GM19035 (cell line): ENCODE measurements at regions not wholly inside any gene's neighbourhood (a gene's known extent, or its start where the extent isn't known, plus 50 kb on each side); places are given as distances from the start of the nearest gene placed in this dataset.
"Not testable (repeated sequence)": the region's sequence is repeated elsewhere in the genome, so short reads cannot be mapped to it uniquely, and the experiment has no call there.

Source experiments
- ATAC-seq: cut with Tn5 transposase; IDR thresholded peaks from one replicate; pipeline ENCODE4 v1.9.1; 2021; ENCODE audit not compliant: unreplicated experiment

DNA sequence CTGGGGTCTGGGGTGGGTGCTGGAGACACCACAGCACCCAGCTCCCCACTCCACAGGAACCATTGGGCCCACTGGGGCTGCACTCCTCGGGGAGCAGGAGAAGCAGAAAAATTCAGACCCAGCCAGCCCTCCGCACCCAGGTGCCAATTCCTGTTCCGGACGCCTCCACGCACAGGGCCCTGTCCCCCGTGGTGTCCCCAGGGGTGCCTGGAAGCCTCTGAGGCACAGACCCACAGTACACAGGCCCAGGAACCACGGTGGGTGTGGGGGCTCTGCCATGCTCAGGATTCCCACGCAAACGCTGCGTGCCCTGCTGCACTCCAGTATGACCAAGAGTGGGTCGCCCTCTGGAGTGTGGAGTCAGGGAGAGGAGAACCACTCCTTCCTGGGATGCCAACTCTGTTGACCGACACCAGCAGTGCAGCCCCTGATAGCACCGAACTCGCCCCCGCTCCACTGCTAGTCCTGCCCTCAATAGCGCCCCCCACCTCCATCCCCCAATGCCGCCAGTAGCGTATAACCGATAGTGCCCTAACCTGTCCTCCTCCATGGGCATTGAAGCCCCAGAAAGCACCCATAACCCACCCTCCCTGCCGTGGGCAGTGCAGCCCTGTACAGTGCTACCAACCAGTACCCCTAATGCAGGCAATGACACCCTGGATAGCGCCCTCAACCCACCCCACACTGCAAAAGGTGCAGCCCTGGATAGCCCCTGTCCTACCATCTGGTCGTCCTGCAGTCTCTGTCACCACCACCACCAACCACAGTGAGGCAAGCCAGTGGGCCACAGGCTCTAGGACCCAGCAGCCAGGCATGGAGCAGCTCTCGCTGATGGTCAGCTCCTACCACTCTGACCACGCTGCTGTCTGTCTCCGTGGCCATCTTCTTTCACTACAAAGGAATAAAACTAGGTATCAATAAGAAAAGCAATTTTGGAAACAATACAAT is 2877.2 kb downstream of the RPIA start:
- not testable (repeated sequence) for ATAC-seq

DNA sequence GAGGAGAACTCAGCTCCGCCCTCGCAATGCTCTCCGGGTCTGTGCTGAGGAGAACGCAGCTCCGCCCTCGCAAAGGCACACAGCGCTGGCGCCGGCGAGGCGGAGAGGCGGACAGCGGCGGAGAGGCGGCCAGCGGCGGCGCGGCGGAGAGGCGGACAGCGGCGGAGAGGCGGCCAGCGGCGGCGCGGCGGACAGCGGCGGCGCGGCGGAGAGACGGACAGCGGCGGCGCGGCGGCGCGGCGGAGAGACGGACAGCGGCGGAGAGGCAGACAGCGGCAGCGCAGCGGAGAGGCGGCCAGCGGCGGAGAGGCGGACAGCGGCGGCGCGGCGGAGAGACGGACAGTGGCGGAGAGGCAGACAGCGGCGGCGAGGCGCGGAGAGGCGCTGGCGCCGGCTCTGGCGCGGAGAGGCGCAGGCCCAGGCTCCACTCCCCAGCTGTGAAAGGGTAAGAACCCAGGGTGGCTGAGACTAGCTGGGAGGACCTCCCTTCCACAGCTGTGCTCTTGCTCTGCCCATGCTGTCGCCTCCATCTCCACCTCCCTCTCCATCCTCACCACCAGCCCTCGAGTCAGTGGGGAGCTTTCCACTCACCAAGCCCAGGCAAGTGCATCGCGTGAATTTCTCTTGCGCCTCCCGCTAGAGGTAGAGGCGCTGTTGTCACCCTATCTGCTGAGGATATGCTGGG is 2879.9 kb downstream of the RPIA start:
- not testable (repeated sequence) for ATAC-seq

DNA sequence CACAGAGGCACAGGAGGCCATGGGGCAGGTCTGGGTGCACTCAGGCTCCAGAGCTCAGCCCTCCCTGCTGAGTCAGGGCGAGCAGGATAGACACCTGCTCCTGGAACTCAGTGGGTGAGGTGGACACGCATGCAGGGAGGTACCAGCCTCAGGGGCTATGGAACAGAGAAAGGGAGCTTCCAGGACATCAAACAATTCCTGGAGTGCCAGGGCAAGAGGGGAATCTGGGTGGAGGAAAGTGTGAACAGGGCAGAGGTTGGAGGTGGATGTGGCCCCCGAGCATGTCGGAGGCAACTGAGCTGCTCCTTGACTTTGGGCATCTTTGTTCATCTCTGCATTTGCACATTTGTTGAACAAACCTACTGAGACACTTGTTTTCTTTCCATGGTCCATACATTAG is 2881.5 kb downstream of the RPIA start:
- ATAC-seq = not testable (repeated sequence)

DNA sequence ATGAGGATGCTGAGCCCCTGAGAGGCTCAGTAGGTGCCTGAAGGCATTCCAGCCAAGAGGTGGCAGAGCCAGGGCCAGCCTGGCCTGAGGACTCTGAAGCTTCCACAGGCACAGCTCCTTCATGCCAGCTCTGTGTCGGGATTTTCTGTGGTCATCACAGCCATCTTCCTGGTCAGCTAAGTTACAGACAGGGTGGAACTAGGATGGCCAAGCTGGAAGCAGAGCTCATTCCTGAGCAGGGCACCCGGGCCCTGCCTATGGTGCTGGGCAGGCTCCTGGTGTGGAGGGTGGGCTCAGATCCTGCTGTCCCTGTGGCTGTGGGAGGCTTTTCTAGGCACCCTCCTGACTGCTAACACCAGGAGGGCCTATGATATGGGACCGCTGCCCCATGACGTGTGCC is 2882.3 kb downstream of the RPIA start:
- not testable (repeated sequence) for ATAC-seq

DNA sequence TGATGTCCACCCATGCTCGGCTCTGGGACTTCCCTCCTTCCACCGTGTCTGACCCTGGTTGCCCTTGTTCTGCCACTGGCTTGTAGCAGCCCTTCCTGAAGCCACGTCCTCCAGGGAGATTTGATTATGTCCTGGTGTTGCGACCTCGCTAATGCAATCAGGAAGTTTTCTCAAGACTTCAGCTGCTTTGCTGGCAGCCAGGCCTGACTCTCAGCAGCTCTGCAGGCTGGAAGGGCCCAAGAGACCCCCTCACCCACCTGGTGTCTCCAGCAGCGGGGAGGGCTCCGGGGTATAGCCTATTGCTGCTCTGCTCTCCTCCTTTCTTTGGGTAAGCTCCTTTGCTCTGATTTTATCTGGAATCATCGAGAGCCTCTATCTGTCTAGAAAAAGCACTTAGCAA is 2882.8 kb downstream of the RPIA start:
- ATAC-seq = not testable (repeated sequence)

DNA sequence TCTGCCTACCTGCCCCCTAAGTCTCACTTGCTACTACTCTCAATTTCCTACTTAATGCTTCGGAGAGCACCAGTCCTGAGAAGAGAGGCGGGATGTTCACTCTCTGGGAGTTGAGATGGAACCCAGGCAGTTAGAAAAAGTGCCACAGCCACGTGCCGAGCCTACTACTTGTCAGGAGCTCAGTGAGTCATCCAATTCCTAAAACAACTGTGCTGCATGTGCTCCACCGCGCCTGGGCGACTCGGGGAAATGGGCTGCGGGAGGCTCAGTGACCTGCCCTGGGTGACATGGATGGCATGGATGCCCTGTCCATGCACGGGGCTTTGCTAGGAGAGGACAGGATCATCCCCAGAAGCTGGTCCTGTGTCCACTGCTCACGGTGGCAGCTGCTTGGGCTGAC is 2884.2 kb downstream of the RPIA start:
- ATAC-seq = not testable (repeated sequence)

DNA sequence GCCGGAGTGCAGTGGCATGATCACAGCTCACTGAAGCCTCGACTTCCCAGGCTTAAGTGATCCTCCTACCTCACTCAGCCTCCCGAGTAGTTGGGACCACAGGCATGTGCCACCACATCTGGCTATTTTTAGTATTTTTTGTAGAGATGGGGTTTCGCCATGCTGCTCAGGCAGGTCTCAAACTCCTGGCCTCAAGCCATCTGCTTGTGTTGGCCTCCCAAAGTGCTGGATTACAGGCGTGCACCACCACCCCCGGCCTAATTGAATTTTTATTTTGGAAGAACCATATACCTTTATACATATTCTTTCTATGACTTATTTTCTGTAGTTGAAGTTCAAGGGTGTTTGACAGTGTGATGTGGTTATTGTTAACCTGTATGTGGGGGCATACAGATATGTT is 2885.9 kb downstream of the RPIA start:
- not testable (repeated sequence) for ATAC-seq

DNA sequence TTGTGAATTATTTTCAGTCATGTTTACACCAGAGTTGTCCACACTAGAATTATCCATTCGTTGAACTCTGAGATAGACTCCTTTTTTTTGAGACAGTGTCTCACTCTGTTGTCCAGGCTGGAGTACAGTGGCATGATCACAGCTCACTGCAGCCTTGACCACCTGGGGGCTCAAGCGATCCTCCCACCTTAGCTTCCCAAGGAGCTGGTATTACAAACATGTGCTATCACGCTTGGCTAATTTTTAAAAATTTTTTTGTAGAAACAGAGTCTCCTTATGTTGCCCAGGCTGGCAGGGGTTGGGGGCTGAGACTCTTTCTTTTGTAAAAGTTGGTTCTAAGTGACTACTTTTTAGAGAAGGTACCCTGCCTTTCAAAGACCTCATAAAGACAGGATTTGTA is 2887.2 kb downstream of the RPIA start:
- ATAC-seq = not testable (repeated sequence)

DNA sequence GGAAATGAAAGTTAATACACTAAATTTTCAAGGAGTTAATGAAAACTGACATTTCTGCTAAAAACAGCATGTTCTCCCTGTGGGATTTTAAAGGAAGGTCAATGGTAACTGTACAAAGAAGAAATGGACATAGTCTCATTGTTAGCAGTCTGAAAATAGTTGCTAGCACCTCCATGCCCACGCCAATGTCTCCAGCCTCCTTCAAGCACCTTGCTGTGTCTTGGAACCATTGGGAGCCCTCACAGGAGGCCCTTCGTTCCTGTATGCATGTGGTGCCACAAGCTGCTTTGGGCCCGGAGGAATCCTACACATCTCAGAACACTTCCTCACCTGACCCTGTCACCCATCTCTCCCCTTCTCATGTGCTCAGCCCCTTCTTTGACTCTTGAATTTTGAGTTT is 2888.1 kb downstream of the RPIA start:
- not testable (repeated sequence) for ATAC-seq

DNA sequence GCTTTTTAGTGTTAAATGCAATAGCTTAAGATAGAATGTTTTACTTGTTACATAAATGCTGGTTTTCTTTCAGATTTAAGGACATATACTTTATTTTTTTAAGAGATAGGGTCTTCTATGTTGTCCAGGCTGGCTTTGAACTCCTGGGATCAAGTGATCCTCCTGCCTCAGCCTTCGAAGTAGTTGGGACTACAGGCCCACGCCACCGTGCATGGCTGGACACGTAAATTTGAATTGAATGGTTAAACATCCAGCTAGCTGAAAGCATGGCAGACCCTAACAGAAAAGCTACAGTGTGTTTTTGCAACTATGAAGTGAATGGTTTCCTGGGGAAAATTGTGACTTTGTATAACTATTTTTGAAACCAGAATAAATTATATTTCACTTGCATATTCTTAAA is 2888.6 kb downstream of the RPIA start:
- ATAC-seq = not testable (repeated sequence)

DNA sequence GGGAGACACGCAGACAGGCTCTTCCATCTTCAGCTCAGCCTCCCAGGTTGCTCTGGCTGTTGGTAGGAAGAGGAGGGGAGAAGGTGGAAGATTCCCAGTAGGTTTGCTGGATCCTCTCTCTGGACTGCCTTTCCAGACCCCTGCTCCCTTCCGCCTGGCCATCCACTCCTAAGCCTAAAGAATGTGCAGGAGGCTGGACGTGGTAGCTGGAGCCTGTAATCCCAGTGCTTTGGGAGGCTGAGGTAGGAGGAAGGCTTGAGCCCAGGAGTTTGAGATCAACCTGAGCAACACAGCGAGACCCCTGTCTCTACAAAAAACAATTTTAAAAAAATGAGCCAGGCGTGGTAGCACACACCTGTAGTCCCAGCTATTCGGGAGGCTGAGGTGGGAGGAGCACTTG is 2895.6 kb downstream of the RPIA start:
- ATAC-seq = not testable (repeated sequence)

DNA sequence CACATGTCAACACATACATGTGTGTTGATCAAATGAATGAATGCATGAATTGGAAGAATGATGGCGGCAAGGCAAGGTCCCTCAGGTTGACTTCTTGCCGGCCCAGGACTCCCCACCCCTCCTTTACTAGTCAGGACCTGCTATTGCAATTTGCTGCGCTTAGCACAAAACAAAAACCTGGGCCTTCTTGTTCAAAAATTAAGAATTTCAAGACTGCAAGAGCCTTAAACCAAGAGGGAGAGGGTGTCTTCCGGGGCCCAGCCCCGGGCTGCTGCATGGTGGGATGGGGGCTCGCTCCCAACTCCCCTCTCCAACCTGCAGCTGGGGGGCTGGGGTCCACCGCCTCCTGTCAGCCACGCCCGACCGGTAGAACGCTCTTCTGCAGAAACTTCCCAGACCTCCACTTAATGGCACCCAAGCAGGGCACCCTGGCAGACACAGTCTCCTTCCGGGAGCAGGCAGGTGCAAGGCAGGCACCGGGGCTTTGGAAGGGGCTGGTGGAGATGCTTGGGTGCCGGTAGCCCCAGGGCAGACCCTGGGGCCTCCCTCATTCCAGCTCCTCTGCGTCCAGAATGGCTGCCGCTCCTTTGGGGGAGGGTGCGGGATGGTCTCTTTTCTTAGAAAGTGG is 2896.5 kb downstream of the RPIA start:
- ATAC-seq = not testable (repeated sequence)

DNA sequence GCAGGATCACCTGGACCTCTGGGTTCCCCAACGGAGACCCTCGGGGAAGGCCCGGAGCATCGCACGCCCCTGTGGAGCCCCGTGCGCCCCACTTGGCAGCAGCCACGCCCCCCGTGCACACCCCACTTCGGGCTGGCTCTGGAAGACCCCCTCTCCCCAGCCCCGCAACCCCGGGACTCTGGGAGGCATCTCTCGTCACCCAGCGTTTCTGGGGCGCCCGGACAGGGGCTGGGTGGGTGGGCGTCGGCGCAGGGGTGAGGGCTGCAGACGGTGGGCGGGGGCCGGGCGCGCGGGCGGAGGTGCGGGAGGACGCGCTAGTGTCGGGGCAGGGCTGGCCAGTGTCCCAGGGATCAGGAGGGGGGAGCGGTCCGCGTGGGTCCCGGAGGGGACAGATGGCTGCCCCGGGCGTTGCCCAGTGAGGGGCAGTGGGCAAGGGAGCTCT is 2897.3 kb downstream of the RPIA start:
- not testable (repeated sequence) for ATAC-seq

DNA sequence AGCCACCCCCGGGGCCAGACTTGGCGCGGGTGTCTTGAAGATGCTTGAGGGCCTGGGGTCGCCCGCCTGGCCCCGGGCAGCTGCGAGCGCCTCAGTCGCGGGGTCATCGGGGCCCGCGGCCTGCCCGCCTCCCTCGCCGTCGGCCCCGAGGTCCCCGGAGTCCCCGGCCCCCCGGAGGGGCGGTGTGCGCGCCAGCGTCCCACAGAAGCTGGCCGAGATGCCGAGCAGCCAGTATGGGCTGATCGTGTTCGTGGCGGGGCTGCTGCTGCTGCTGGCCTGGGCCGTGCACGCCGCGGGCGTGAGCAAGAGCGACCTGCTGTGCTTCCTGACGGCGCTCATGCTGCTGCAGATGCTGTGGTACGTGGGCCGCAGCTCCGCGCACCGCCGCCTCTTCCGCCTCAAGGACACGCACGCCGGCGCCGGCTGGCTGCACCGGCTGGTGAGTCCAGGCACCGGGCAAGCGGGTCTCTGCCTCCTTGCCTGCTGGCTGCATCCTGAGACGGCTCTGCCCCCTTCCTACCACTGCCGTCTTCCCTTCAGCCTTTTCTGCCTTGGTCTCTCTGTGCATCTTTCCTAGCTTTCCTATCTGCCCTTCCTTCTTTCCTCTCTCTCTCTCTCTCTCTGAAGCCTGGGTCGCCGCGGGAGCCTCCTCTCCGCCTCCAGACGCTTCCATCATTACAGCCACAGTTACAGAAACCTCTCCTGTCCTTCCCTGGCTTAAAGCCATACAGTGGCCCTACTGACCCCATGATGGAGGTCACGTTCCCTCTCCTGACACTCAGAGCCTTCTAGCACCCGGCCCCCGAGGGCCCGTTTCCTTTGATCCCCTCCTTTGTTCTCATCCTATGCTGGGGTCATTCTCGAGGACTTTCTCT is 2898.2 kb downstream of the RPIA start:
- ATAC-seq = not testable (repeated sequence)

DNA sequence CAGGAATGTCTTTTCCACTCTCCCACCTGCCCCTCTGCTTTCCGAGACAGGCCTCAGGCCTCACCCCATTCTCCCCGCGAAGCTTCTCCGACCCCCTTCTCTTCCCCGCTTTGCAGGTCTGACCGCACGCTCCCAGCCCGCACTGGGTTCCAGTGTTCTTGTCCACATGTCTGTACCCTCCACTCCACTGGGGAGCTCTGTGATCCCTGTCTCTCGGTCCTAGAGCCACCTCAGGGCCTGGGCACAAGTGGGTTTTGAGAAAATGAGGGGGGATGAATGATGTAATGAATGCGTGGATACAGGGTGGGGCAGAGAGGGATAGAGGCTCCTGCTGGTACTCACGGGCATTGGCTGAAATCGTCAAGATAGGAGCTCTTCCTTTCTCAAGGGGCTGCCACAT is 2898.9 kb downstream of the RPIA start:
- ATAC-seq = not testable (repeated sequence)

DNA sequence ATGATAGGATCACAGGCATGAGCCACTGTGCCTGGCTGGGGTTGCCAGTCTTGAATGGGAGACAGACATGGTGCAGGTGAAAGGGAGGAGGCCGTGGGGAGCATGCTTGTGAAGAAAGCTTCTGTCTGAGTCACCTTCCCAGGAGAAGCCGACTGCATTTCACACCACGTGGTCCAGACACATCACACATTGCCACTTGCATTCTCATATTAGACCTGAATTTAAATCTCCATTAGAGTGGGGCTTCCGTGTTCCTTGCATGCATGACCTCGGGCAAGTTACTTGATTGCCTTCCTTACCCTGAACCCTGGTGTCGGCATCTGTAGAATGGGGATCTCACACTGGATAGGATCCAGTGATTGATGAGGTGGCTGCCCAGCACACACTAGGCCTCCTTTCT is 2899.6 kb downstream of the RPIA start:
- ATAC-seq = not testable (repeated sequence)

DNA sequence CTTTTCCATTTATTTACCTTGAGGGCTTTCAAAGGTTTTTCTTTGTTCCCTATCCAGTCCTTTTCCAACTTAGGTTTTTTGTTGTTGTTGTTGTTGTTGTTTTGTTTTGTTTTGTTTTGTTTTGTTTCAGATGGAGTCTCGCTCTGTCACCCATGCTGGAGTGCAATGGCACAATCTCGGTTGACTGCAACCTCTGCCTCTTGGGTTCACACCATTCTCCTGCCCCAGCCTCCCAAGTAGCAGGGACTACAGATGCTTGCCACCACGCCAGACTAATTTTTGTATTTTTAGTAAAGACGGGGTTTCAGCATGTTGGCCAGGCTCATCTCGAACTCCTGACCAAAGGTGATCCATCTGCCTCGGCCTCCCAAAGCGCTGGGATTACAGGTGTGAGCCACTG is 2906.0 kb downstream of the RPIA start:
- ATAC-seq = not testable (repeated sequence)

DNA sequence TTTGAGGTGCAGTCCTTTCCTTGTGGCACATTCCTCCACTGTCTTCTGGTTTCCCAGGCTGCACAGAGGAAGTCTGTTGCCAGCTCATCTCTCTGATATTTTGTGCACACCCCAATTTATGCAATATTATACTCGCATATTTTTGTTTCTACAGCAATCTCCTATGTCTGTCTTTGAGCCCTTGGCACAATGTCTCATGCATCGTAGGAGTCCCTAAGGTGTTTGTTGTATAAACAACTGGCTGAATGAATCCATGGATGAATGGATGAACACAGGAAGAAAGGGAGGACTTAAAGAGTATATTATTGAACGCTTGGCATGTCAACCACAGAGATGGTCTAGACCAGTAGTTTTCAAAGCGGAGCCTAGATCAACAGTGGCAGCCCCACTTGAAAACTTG is 2907.0 kb downstream of the RPIA start:
- ATAC-seq = not testable (repeated sequence)

DNA sequence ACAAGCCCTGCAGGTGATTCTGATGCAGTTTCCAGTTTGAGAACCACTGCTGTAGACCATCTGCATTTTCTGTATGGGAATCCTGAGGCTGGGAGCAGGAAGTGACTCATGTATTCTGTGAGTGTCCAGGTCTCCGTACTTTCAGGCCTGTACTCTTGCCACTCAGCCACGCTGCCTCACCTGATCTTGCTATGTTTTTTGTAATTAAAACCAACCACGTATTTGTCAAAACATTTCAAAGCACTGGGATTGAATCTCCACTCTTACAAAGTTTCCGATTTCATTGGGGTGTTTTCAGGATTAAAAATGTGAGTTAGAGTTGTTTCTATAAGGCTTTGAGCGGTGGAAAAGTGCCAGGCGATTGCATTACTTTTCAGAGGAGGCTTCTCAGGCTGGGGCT is 2907.5 kb downstream of the RPIA start:
- ATAC-seq = not testable (repeated sequence)

DNA sequence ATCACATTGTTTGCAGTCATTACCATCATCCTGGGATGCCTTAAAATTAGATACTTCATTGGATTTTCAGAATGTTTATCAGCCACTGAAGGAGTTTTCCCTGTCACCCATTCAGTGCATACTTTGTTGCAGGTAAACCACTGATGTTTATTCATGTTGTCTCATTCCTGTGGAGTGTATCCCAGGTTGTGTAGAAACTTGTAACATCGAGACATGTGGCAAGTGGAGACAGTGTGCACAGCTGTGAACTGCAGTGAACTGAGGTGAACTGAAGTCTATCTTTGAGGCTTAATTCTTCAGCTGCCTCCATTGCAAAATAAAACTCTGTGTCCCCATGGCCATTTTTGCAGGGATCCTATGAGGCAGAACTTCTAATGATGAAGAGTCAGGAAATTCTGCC is 2911.4 kb downstream of the RPIA start:
- not testable (repeated sequence) for ATAC-seq
